ENCODE measurements at regions not wholly inside any gene's neighbourhood (a gene's known extent, or its start where the extent isn't known, plus 50 kb on each side); places are given as distances from the start of the nearest gene placed in this dataset.

GRCh38 chr2:59874361-59874760, 679.1 kb downstream of the BCL11A start:
- H3K4me1 ChIP-seq (ENCODE audit: low read length), result peaks cover 17% of the 10 kb centered on the region
- H4K20me1 ChIP-seq (ENCODE audit: insufficient read depth, low read length), result no peaks in the 10 kb centered on the region
- H3K79me2 ChIP-seq (ENCODE audit: low read length), result no peaks in the 10 kb centered on the region
- H3K27ac ChIP-seq (ENCODE audit: low read length), result no peak overlapping the region
- no peaks in the 10 kb centered on the region for H3K27me3 ChIP-seq (ENCODE audit: low read depth, low read length)
- no peaks in the 10 kb centered on the region for H3K9me3 ChIP-seq (ENCODE audit: insufficient read depth, low read length)
- peak overlapping the region; percentile 29 for H3K4me2 ChIP-seq (ENCODE audit: low read length)
- H3K9ac ChIP-seq (ENCODE audit: low read length), result no peak overlapping the region
- 0 out of 2 replicates have a peak overlapping the region, but pooled peaks have one; percentile 19 for H3K4me3 ChIP-seq (ENCODE audit: low read length)
- TF ChIP-seq EZH2phosphoT487 (IDR thresholded peaks at IDR 0.05; ENCODE audit: low read depth), result no peak
- TF ChIP-seq CTCF (IDR thresholded peaks at IDR 0.05; ENCODE audit: low read depth, low read length), result no peak
- no peaks in the 10 kb centered on the region for H3K36me3 ChIP-seq (replicated peaks; ENCODE audit: low read depth, low read length)
- H2AFZ ChIP-seq (ENCODE audit: low read depth, low read length), result peak overlapping the region; percentile 62; the same call in 1 of the 2 replicates

GRCh38 chr2:59871830-59872229, 681.6 kb downstream of the BCL11A start:
- no peaks in the 10 kb centered on the region for H4K20me1 ChIP-seq (ENCODE audit: insufficient read depth, low read length)

GRCh38 chr2:59868981-59869380, 684.5 kb downstream of the BCL11A start:
- H3K4me2 ChIP-seq (ENCODE audit: low read length), result no peak overlapping the region
- H3K27me3 ChIP-seq (ENCODE audit: low read depth, low read length), result no peaks in the 10 kb centered on the region
- H3K4me1 ChIP-seq (ENCODE audit: low read length), result no peaks in the 10 kb centered on the region
- no peaks in the 10 kb centered on the region for H3K79me2 ChIP-seq (ENCODE audit: low read length)
- H3K9me3 ChIP-seq (ENCODE audit: insufficient read depth, low read length), result no peaks in the 10 kb centered on the region
- no peak overlapping the region for H3K4me3 ChIP-seq (ENCODE audit: low read length)
- no peaks in the 10 kb centered on the region for H3K36me3 ChIP-seq (replicated peaks; ENCODE audit: low read depth, low read length)
- H3K27ac ChIP-seq (ENCODE audit: low read length), result no peak overlapping the region
- no peak overlapping the region for H2AFZ ChIP-seq (ENCODE audit: low read depth, low read length)
- no peak overlapping the region for H3K9ac ChIP-seq (ENCODE audit: low read length)
- TF ChIP-seq CTCF (IDR thresholded peaks at IDR 0.05; ENCODE audit: low read depth, low read length) (no peak), EZH2phosphoT487 (IDR thresholded peaks at IDR 0.05; ENCODE audit: low read depth) (no peak)
- no peaks in the 10 kb centered on the region for H4K20me1 ChIP-seq (ENCODE audit: insufficient read depth, low read length)

More at GRCh38 chr2:59871830-59872229, 681.6 kb downstream of the BCL11A start:
- Histone ChIP-seq H3K27me3 (ENCODE audit: low read depth, low read length) (no peaks in the 10 kb centered on the region), H3K4me3 (ENCODE audit: low read length) (no peak overlapping the region), H3K4me1 (ENCODE audit: low read length) (peaks cover 17% of the 10 kb centered on the region), H3K36me3 (replicated peaks; ENCODE audit: low read depth, low read length) (no peaks in the 10 kb centered on the region), H3K9ac (ENCODE audit: low read length) (no peak overlapping the region), H3K27ac (ENCODE audit: low read length) (no peak overlapping the region), H3K9me3 (ENCODE audit: insufficient read depth, low read length) (no peaks in the 10 kb centered on the region), H2AFZ (ENCODE audit: low read depth, low read length) (no peak overlapping the region), H3K4me2 (ENCODE audit: low read length) (no peak overlapping the region), H3K79me2 (ENCODE audit: low read length) (no peaks in the 10 kb centered on the region)
- no peak for TF ChIP-seq CTCF (IDR thresholded peaks at IDR 0.05; ENCODE audit: low read depth, low read length)
- TF ChIP-seq EZH2phosphoT487 (IDR thresholded peaks at IDR 0.05; ENCODE audit: low read depth), result no peak

GRCh38 chr2:59866436-59866835, 687.0 kb downstream of the BCL11A start:
- no peak overlapping the region for H3K4me3 ChIP-seq (ENCODE audit: low read length)
- peaks cover 4% of the 10 kb centered on the region for H3K36me3 ChIP-seq (replicated peaks; ENCODE audit: low read depth, low read length)
- H3K27me3 ChIP-seq (ENCODE audit: low read depth, low read length), result no peaks in the 10 kb centered on the region
- H3K9ac ChIP-seq (ENCODE audit: low read length), result no peak overlapping the region
- no peak for TF ChIP-seq CTCF (IDR thresholded peaks at IDR 0.05; ENCODE audit: low read depth, low read length)
- no peaks in the 10 kb centered on the region for H4K20me1 ChIP-seq (ENCODE audit: insufficient read depth, low read length)
- H3K4me1 ChIP-seq (ENCODE audit: low read length), result no peaks in the 10 kb centered on the region
- no peak overlapping the region for H3K4me2 ChIP-seq (ENCODE audit: low read length)
- 0 out of 2 replicates have a peak, but pooled peaks cover 5% of the 10 kb centered on the region for H3K9me3 ChIP-seq (ENCODE audit: insufficient read depth, low read length)
- H2AFZ ChIP-seq (ENCODE audit: low read depth, low read length), result no peak overlapping the region
- H3K79me2 ChIP-seq (ENCODE audit: low read length), result no peaks in the 10 kb centered on the region
- no peak overlapping the region for H3K27ac ChIP-seq (ENCODE audit: low read length)

Data from OCI-LY3 (cell line).